Activated naive CD4-positive, alpha-beta T cell treated with anti-CD3 and anti-CD28 coated beads, Interleukin-2, amount 10 ng/mL, durations not matched to agents 7 days and 5 days (primary cell): ENCODE measurements at regions not wholly inside any gene's neighbourhood (a gene's known extent, or its start where the extent isn't known, plus 50 kb on each side); places are given as distances from the start of the nearest gene placed in this dataset.
"Not testable (repeated sequence)": the region's sequence is repeated elsewhere in the genome, so short reads cannot be mapped to it uniquely, and the experiment has no call there.

ENCODE experiments used
- CTCF ChIA-PET: fragments of 350-600 bp; sonication (Branson Sonifier 250); formaldehyde crosslinking; loops from one replicate; lab custom pipeline; 2021; ENCODE audit warnings: antibody characterized with exemption; lab: Charles Lee
- DNase-seq: peaks from one replicate; pipeline ENCODE4 v3.0.0-alpha.2; 2020
- H3K27ac Mint-ChIP-seq: one replicate; pipeline ENCODE4 v1.8.0; 2021; ENCODE audit warnings: mild to moderate bottlenecking, moderate library complexity, mixed read lengths
- H3K27me3 Mint-ChIP-seq: one replicate; pipeline ENCODE4 v1.8.0; 2021; ENCODE audit warnings: mild to moderate bottlenecking, mixed read lengths
- H3K36me3 Mint-ChIP-seq: one replicate; pipeline ENCODE4 v1.8.0; 2021; ENCODE audit warnings: mixed read lengths
- H3K4me1 Mint-ChIP-seq: one replicate; pipeline ENCODE4 v1.8.0; 2021; ENCODE audit warnings: mixed read lengths
- H3K4me3 Mint-ChIP-seq: one replicate; pipeline ENCODE4 v1.8.0; 2021; ENCODE audit warnings: mild to moderate bottlenecking, moderate library complexity, mixed read lengths
- H3K9me3 Mint-ChIP-seq: one replicate; pipeline ENCODE4 v1.8.0; 2021; ENCODE audit warnings: mixed read lengths

GRCh38 chr12:25372969-25373817, 122.5 kb upstream of the KRAS start:
- Mint-ChIP-seq H3K4me3 (no peak overlapping the region), H3K4me1 (peaks cover 25% of the 10 kb centered on the region), H3K27me3 (peaks cover 3% of the 10 kb centered on the region), H3K9me3 (no peaks in the 10 kb centered on the region), H3K36me3 (no peaks in the 10 kb centered on the region), H3K27ac (no peak overlapping the region)
- DNase-seq: no peak
- CTCF ChIA-PET: interaction anchor here (0.6 kb wide), 1 partner anchor 93 kb away, joined by 3 read pairs; no protein-coding TSS in a partner anchor

- CTCF ChIA-PET: no interaction called here
- H3K27ac Mint-ChIP-seq: no peak overlapping the region
These were observed 121.3 kb upstream of the KRAS start for GRCh38 chr12:25372002-25372401.

GRCh38 chr12:25368557-25368956, 117.8 kb upstream of the KRAS start:
- no peak for DNase-seq
- CTCF ChIA-PET: interaction anchor here (0.7 to 1.5 kb wide), 2 partner anchors 9 to 127 kb away, joined by 3 read pairs; no protein-coding TSS in a partner anchor
- peaks cover 3% of the 10 kb centered on the region for H3K27me3 Mint-ChIP-seq

More at GRCh38 chr12:25372002-25372401, 121.3 kb upstream of the KRAS start:
- H3K4me3 Mint-ChIP-seq: no peak overlapping the region
- H3K27me3 Mint-ChIP-seq: peaks cover 3% of the 10 kb centered on the region
- H3K36me3 Mint-ChIP-seq: no peaks in the 10 kb centered on the region
- DNase-seq: no peak
- H3K4me1 Mint-ChIP-seq: peaks cover 13% of the 10 kb centered on the region
- H3K9me3 Mint-ChIP-seq: no peaks in the 10 kb centered on the region

GRCh38 chr12:25366122-25366521, 115.4 kb upstream of the KRAS start:
- peaks cover 17% of the 10 kb centered on the region for H3K4me1 Mint-ChIP-seq
- H3K36me3 Mint-ChIP-seq: no peaks in the 10 kb centered on the region
- peaks cover 3% of the 10 kb centered on the region for H3K27me3 Mint-ChIP-seq
- H3K4me3 Mint-ChIP-seq: no peak overlapping the region
- H3K27ac Mint-ChIP-seq: no peak overlapping the region
- no peaks in the 10 kb centered on the region for H3K9me3 Mint-ChIP-seq
- CTCF ChIA-PET: interaction anchor here (0.5 to 2.0 kb wide), 5 partner anchors 8 to 42 kb away, joined by 3 to 9 read pairs (median 3); no protein-coding TSS in a partner anchor
- DNase-seq: no peak

More at GRCh38 chr12:25368557-25368956, 117.8 kb upstream of the KRAS start:
- Mint-ChIP-seq H3K9me3 (no peaks in the 10 kb centered on the region), H3K36me3 (no peaks in the 10 kb centered on the region), H3K27ac (no peak overlapping the region), H3K4me3 (no peak overlapping the region), H3K4me1 (peaks cover 17% of the 10 kb centered on the region)

- no peak for DNase-seq
- no peaks in the 10 kb centered on the region for H3K9me3 Mint-ChIP-seq
- CTCF ChIA-PET: interaction anchor here (0.6 to 2.0 kb wide), 5 partner anchors 9 to 115 kb away, joined by 3 to 9 read pairs (median 3); partner anchors contain the start of gene KRAS
- no peaks in the 10 kb centered on the region for H3K36me3 Mint-ChIP-seq
- peaks cover 17% of the 10 kb centered on the region for H3K4me1 Mint-ChIP-seq
- peaks cover 3% of the 10 kb centered on the region for H3K27me3 Mint-ChIP-seq
- H3K4me3 Mint-ChIP-seq: no peak overlapping the region
- H3K27ac Mint-ChIP-seq: peak overlapping the region; percentile 17
These were observed 114.6 kb upstream of the KRAS start for GRCh38 chr12:25365340-25365730.

GRCh38 chr12:25364529-25365339, 114.0 kb upstream of the KRAS start:
- Mint-ChIP-seq H3K36me3 (no peaks in the 10 kb centered on the region), H3K4me1 (peaks cover 15% of the 10 kb centered on the region), H3K27ac (peak overlapping the region; percentile 17), H3K27me3 (no peaks in the 10 kb centered on the region), H3K4me3 (peak overlapping the region; percentile 11), H3K9me3 (no peaks in the 10 kb centered on the region)
- peak; percentile 58 for DNase-seq
- CTCF ChIA-PET: interaction anchor here (0.6 to 2.0 kb wide), 3 partner anchors 13 to 114 kb away, joined by 3 to 9 read pairs (median 3); partner anchors contain the start of gene KRAS

GRCh38 chr12:25362646-25363045, 111.9 kb upstream of the KRAS start:
- Mint-ChIP-seq H3K4me1 (peaks cover 15% of the 10 kb centered on the region), H3K27ac (no peak overlapping the region), H3K36me3 (no peaks in the 10 kb centered on the region), H3K9me3 (no peaks in the 10 kb centered on the region), H3K27me3 (no peaks in the 10 kb centered on the region), H3K4me3 (no peak overlapping the region)
- CTCF ChIA-PET: no interaction called here
- no peak for DNase-seq

- Mint-ChIP-seq H3K9me3 (no peaks in the 10 kb centered on the region), H3K27ac (no peak overlapping the region), H3K27me3 (no peaks in the 10 kb centered on the region), H3K36me3 (no peaks in the 10 kb centered on the region), H3K4me1 (peaks cover 15% of the 10 kb centered on the region), H3K4me3 (no peak overlapping the region)
- no peak for DNase-seq
- CTCF ChIA-PET: no interaction called here
These were observed 110.8 kb upstream of the KRAS start for GRCh38 chr12:25361511-25361910.

GRCh38 chr12:25357595-25357994, 106.9 kb upstream of the KRAS start:
- H3K9me3 Mint-ChIP-seq: no peaks in the 10 kb centered on the region
- no peaks in the 10 kb centered on the region for H3K4me1 Mint-ChIP-seq
- peaks cover 1% of the 10 kb centered on the region for H3K27me3 Mint-ChIP-seq
- H3K27ac Mint-ChIP-seq: no peak overlapping the region
- no peak overlapping the region for H3K4me3 Mint-ChIP-seq
- CTCF ChIA-PET: interaction anchor here (0.9 to 1.5 kb wide), 3 partner anchors 9 to 203 kb away, joined by 3 to 4 read pairs (median 4); no protein-coding TSS in a partner anchor
- DNase-seq: no peak
- H3K36me3 Mint-ChIP-seq: no peaks in the 10 kb centered on the region

GRCh38 chr12:25352942-25353341, 102.2 kb upstream of the KRAS start:
- H3K27me3 Mint-ChIP-seq, CTCF ChIA-PET, DNase-seq, H3K27ac Mint-ChIP-seq, H3K4me3 Mint-ChIP-seq, H3K9me3 Mint-ChIP-seq, H3K4me1 Mint-ChIP-seq, H3K36me3 Mint-ChIP-seq: not testable (repeated sequence)

GRCh38 chr12:25352083-25352918, 101.6 kb upstream of the KRAS start:
- Mint-ChIP-seq H3K4me1 (peaks cover 3% of the 10 kb centered on the region), H3K4me3 (no peak overlapping the region), H3K27ac (no peak overlapping the region), H3K27me3 (peaks cover 4% of the 10 kb centered on the region), H3K36me3 (no peaks in the 10 kb centered on the region), H3K9me3 (no peaks in the 10 kb centered on the region)
- no peak for DNase-seq
- CTCF ChIA-PET: no interaction called here

GRCh38 chr12:25348593-25348895, 97.8 kb upstream of the KRAS start:
- Mint-ChIP-seq H3K9me3 (no peaks in the 10 kb centered on the region), H3K27me3 (peaks cover 4% of the 10 kb centered on the region), H3K27ac (no peak overlapping the region), H3K4me3 (no peak overlapping the region), H3K4me1 (peaks cover 6% of the 10 kb centered on the region), H3K36me3 (no peaks in the 10 kb centered on the region)
- CTCF ChIA-PET: interaction anchor here (0.6 to 1.2 kb wide), 3 partner anchors 9 to 111 kb away, joined by 3 to 7 read pairs (median 4); no protein-coding TSS in a partner anchor
- DNase-seq: no peak

GRCh38 chr12:25347716-25348592, 97.2 kb upstream of the KRAS start:
- Mint-ChIP-seq H3K4me3 (no peak overlapping the region), H3K36me3 (no peaks in the 10 kb centered on the region), H3K27me3 (peaks cover 4% of the 10 kb centered on the region), H3K4me1 (peaks cover 6% of the 10 kb centered on the region), H3K27ac (no peak overlapping the region), H3K9me3 (no peaks in the 10 kb centered on the region)
- DNase-seq: no peak
- CTCF ChIA-PET: interaction anchor here (0.6 to 1.2 kb wide), 3 partner anchors 9 to 110 kb away, joined by 3 to 7 read pairs (median 4); no protein-coding TSS in a partner anchor
